ENCODE measurements at regions not wholly inside any gene's neighbourhood (a gene's known extent, or its start where the extent isn't known, plus 50 kb on each side); places are given as distances from the start of the nearest gene placed in this dataset.

- no peak for DNase-seq
Measured at GRCh38 chr7:12518920-12519681, 51.4 kb upstream of the SCIN start.

DNA sequence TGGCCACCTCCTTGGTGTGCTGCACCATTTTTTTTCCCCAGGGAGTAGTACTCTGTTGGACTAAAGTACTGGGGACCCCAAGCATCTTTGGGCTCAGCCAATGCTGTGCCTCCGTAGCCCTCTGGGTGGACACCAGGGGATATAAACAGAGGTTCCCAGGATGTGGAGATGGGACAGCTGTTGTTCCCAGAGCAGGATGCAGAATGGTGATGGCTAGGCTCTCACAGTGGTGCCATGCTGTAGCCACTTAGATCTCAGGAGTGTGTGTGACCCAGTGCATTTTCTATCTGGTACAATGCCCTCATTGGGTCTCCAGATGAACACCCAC lies 50.9 kb upstream of the SCIN start:
- DNase-seq = no peak
